GM12892 (cell line): ENCODE measurements at regions not wholly inside any gene's neighbourhood (a gene's known extent, or its start where the extent isn't known, plus 50 kb on each side); places are given as distances from the start of the nearest gene placed in this dataset.
"Not testable (repeated sequence)": the region's sequence is repeated elsewhere in the genome, so short reads cannot be mapped to it uniquely, and the experiment has no call there.

Experiments used
- DNase-seq: peaks from one replicate; pipeline ENCODE4 v3.0.0; 2011; ENCODE audit not compliant: insufficient read length
- FAIRE-seq: peaks from 2 replicates; lab custom pipeline; 2011; peaks lifted over from hg19 to GRCh38; lab: Jason Lieb, UNC
- POLR2A ChIP-seq: IDR thresholded peaks from 2 replicates; pipeline ENCODE4 v1.6.1; 2011; ENCODE audit warnings: low read depth, low read length, control low read depth
- POLR2AphosphoS5 ChIP-seq: IDR thresholded peaks from 2 replicates; pipeline ENCODE4 v1.6.1; 2011; ENCODE audit warnings: low read depth, low read length, control low read depth
- TAF1 ChIP-seq: IDR thresholded peaks from 2 replicates; pipeline ENCODE4 v1.6.1; 2011; ENCODE audit warnings: low read depth, mild to moderate bottlenecking, control low read depth, low read length, borderline replicate concordance

DNA sequence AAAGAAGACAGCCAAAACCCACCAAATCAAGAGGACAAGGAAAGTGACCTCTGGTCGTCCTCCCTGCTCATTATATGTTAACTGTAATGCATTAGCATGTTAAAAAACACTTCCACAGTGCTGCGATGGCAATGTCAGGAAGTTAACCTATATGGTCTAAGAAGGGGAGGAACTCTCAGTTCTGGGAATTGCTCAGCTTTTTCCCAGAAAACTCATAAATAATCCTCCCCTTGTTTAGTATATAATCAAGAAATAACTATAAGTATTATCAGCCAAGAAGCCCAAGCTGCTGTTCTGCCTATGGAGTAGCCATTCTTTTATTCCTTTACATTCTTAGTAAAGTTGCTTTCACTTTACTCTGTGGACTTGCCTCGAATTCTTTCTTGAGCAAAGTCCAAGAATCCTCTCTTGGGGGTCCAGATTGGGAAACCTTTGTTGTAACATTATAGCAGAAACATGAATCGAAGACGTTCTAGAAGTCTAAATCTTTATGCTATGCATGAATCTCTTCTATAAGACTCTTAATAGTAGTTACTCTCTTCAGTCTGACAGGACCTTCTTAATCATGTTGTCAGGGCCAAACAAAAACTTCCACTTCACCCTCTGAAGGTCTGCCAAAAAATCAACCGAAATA lies 110.0 kb upstream of the VANGL1 start:
- TF ChIP-seq POLR2AphosphoS5 = no peak
- no peak for TF ChIP-seq TAF1
- no peak for TF ChIP-seq POLR2A
- FAIRE-seq = no peak
- no peak for DNase-seq

DNA sequence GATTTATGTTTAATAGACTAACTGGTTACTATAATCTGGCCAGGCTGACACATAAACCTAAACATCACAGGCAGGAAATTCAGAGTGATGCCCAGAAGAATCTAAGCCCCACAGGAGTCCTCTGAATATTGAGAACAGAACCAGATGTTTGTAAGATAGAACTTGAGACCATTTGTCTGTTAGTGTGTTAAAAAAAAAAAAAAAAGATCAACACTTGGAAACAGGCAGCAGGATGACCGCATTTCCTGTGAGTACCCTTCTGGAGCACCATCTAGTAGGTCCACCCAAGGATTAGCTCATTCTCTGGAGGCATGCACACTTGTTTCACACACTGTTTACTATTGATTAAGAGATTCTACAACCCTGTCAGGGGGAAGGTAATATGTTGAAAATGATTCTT lies 111.4 kb upstream of the VANGL1 start:
- no peak for FAIRE-seq
- TF ChIP-seq POLR2A (no peak), POLR2AphosphoS5 (no peak), TAF1 (no peak)

DNA sequence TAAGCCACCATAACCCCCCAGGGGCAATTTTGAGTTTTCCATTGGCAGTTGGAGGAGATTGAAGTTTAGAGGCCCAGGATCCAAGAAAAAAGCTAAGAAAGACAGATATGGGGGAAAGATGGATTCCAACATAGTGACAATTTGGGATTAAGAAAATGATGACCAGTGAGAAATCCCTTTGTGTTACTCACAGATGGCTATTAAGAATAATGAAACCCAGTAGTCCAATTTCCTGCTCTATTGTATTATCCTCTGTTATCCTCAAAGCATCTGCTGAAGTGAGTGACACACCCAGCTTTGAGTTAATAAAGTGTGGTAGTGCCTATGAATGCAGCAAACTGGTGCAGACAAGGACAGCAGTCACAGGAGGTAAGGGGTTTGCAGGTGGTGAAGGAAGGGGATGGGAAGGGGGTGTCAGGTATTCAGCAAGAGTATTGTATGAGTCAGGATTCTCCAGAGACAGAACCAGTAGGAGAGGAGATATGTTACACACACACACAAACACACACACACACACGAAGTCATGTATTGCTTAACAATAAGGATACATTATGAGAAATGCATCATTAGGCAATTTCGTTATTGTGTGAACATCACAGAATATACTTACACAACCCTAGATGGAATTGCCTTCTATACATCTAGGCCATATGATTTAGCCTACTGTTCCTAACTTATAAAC lies 112.4 kb upstream of the VANGL1 start:
- TF ChIP-seq POLR2AphosphoS5 (no peak), POLR2A (no peak), TAF1 (no peak)
- FAIRE-seq (no peak), DNase-seq (no peak)

More for the DNA sequence above, 111.4 kb upstream of the VANGL1 start:
- no peak for DNase-seq

DNA sequence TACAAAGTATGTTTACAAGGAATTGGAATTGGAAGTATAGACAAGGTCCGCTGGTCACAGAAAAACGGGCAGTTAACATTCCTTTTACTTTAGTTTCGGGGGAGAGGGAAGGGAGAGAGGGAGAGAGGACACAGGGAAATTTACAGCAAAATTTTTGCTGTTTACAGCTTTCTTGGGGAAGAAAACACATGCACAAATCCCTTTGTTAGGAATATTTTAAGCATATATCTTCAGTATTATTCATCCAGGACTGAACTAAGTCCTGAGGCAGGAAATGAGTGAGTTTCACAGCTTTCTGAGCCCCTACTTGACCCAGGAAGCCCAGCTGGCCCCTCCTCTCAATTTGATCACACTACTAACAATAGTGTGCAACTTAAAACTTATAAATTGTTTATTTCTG lies 113.4 kb upstream of the VANGL1 start:
- not testable (repeated sequence) for FAIRE-seq, DNase-seq

GRCh38 chr1:115527746-115528145 lies 114.0 kb upstream of the VANGL1 start:
- FAIRE-seq = no peak
- TF ChIP-seq TAF1 = no peak
- no peak for TF ChIP-seq POLR2AphosphoS5
- TF ChIP-seq POLR2A = no peak
- no peak for DNase-seq

- no peak for FAIRE-seq
- no peak for TF ChIP-seq POLR2AphosphoS5
- TF ChIP-seq TAF1 = no peak
- TF ChIP-seq POLR2A = no peak
- no peak for DNase-seq
Observed at GRCh38 chr1:115526900-115527299, 114.9 kb upstream of the VANGL1 start.

DNA sequence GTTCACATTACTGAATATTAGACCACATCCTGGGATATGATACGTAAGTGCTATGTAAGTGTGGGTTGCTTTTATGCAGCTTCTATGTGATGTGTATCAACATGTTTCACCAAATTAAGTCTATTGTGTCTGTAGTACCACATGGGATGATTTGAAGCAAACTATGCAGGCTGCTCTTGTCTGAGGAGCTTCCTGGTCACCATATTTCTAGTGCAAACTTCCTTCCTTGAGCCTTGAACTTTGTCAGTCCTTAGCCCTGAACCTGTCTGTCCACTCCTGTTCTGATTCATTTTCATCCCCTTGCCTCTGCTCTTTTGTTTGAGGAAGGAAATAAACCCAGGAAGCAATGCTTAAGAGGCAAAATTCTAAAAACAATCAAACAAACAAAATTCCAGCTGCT lies 117.5 kb upstream of the VANGL1 start:
- FAIRE-seq = no peak
- TF ChIP-seq TAF1 = no peak
- TF ChIP-seq POLR2AphosphoS5 = no peak
- no peak for TF ChIP-seq POLR2A
- DNase-seq = no peak

- no peak for DNase-seq
- no peak for TF ChIP-seq TAF1
- TF ChIP-seq POLR2A = no peak
- TF ChIP-seq POLR2AphosphoS5 = no peak
- FAIRE-seq = no peak
Observed at GRCh38 chr1:115522386-115522785, 119.4 kb upstream of the VANGL1 start.

GRCh38 chr1:115515270-115515669 lies 126.5 kb upstream of the VANGL1 start:
- no peak for TF ChIP-seq POLR2A
- TF ChIP-seq POLR2AphosphoS5 = no peak
- no peak for TF ChIP-seq TAF1
- FAIRE-seq (no peak), DNase-seq (no peak)

DNA sequence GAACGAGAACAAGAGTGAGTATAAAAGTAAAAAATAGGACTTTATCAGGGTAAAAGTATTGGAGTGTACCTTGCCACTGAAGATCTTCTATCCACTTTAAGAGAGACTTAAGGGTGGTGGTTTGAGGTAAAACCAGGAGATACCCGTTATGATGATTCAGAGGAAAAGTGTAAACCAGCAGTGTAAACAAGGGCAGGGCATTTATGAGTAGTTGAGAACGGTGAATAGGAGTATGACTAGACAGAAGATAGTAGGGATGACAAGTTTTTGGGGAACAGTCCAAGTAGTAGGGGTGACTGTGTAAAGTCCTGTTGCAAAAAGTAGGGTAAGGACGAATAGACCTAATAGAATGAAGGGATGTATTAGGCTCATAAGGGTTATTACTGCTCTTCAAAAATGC lies 131.5 kb upstream of the VANGL1 start:
- not testable (repeated sequence) for DNase-seq, FAIRE-seq

DNA sequence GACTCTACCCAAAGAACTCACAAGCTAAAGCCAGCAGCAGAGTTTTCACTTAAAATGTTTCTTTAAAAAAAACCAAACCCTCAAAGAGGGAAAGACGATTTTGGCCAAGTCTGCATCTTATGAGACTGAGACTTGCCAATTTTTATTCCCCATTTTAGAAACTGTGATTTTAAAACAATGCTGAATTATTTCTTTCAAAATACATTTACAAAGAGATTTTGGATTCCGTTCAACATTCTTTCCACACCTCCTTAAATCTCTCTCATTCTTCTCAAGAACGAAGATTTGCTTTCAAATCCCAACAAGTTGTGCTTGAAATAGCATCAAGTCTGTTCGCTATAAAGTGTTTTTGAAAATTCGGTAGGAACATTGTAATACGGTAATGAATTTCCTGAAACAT lies 133.9 kb upstream of the VANGL1 start:
- FAIRE-seq = no peak
- no peak for DNase-seq
- TF ChIP-seq POLR2AphosphoS5 = no peak
- TF ChIP-seq POLR2A = no peak
- TF ChIP-seq TAF1 = no peak

DNA sequence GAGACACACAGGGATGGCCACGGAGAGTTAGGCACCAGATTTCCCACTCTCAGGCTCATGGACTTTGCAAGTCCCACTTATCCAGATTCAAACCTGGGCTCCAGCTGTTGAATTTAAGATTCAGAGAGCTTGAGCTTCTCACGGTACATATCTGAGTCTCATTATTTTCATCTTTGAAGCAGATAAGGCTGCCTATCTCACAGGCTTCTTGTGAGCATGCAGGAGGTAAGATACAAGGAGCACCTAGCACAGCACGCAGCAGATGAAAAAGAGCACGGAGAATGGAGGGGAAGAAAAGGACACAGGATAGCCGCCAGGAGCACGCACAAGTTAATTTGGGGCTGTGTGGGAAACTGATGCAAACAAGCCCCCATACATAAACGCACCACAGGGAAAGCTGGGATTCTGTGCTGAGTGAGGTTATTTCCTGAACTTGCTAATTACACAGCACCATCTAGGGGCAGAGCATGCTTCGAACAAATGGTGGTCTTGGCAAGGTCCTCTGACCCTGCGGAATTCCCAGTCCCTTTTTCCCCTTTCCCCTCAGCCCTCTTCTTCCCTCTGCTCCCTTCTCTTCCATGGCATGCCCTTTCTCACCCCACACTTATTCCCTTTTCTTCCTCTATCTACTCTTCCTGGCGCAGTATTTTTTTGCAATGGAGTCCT lies 134.7 kb upstream of the VANGL1 start:
- DNase-seq (no peak), FAIRE-seq (no peak)
- TF ChIP-seq POLR2A (no peak), POLR2AphosphoS5 (no peak)
